ENCODE measurements at regions not wholly inside any gene's neighbourhood (a gene's known extent, or its start where the extent isn't known, plus 50 kb on each side); places are given as distances from the start of the nearest gene placed in this dataset.

- H3K4me3 ChIP-seq (ENCODE audit: low read depth, low read length), result no peak overlapping the region
- no peak for DNase-seq (ENCODE audit: low read depth)
- no peak for TF ChIP-seq CTCF (IDR thresholded peaks at IDR 0.05; ENCODE audit: low read depth, low read length, missing control alignments)
Measured at GRCh38 chr4:12459126-12459525, 1025.0 kb downstream of the RAB28 start.

- no peak overlapping the region for H3K4me3 ChIP-seq (ENCODE audit: low read depth, low read length)
- TF ChIP-seq CTCF (IDR thresholded peaks at IDR 0.05; ENCODE audit: low read depth, low read length, missing control alignments), result no peak
- no peak for DNase-seq (ENCODE audit: low read depth)
Measured at GRCh38 chr4:12458621-12459020, 1025.5 kb downstream of the RAB28 start.

GRCh38 chr4:12452291-12452690, 1023.6 kb upstream of the HS3ST1 start:
- no peak overlapping the region for H3K4me3 ChIP-seq (ENCODE audit: low read depth, low read length)
- DNase-seq (ENCODE audit: low read depth), result no peak
- no peak for TF ChIP-seq CTCF (IDR thresholded peaks at IDR 0.05; ENCODE audit: low read depth, low read length, missing control alignments)

- TF ChIP-seq CTCF (IDR thresholded peaks at IDR 0.05; ENCODE audit: low read depth, low read length, missing control alignments), result no peak
- no peak for DNase-seq (ENCODE audit: low read depth)
- H3K4me3 ChIP-seq (ENCODE audit: low read depth, low read length), result no peak overlapping the region
Measured at GRCh38 chr4:12447451-12447850, 1018.8 kb upstream of the HS3ST1 start.

GRCh38 chr4:12446657-12447185, 1018.0 kb upstream of the HS3ST1 start:
- DNase-seq (ENCODE audit: low read depth), result no peak
- no peak overlapping the region for H3K4me3 ChIP-seq (ENCODE audit: low read depth, low read length)
- TF ChIP-seq CTCF (IDR thresholded peaks at IDR 0.05; ENCODE audit: low read depth, low read length, missing control alignments), result no peak

- H3K4me3 ChIP-seq (ENCODE audit: low read depth, low read length), result no peak overlapping the region
- TF ChIP-seq CTCF (IDR thresholded peaks at IDR 0.05; ENCODE audit: low read depth, low read length, missing control alignments), result no peak
- DNase-seq (ENCODE audit: low read depth), result no peak
Measured at GRCh38 chr4:12446256-12446655, 1017.6 kb upstream of the HS3ST1 start.

GRCh38 chr4:12445711-12446235, 1017.1 kb upstream of the HS3ST1 start:
- no peak for TF ChIP-seq CTCF (IDR thresholded peaks at IDR 0.05; ENCODE audit: low read depth, low read length, missing control alignments)
- H3K4me3 ChIP-seq (ENCODE audit: low read depth, low read length), result no peak overlapping the region
- no peak for DNase-seq (ENCODE audit: low read depth)

All from GM12864 (cell line).